ENCODE measurements at regions not wholly inside any gene's neighbourhood (a gene's known extent, or its start where the extent isn't known, plus 50 kb on each side); places are given as distances from the start of the nearest gene placed in this dataset.
"Not testable (repeated sequence)": the region's sequence is repeated elsewhere in the genome, so short reads cannot be mapped to it uniquely, and the experiment has no call there.

DNA sequence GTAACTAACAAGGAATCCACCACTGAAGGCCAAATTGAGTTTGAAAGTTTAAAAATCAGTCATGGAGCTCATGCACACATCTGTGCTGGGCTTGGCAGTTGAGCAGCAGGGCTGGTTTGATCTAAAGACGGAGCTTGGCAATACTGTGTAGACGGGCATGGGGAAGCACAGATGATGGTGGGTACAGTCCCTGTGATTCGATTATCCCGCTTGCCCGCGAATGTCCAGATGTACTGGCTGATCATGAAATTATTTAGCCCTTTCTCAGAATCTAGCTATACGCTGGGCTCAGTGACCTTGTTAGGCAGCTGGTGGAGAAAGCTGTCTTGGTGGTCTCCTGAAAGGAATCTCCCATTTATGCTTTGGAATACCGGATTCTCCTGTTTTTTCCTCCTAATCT is 74.8 kb upstream of the SOX11 start:
- ChIA-PET CTCF (ENCODE audit: partially characterized antibody) (no interaction called here), POLR2A (ENCODE audit: partially characterized antibody) (no interaction called here)
- no peaks in the 10 kb centered on the region for H3K4me1 ChIP-seq (ENCODE audit: insufficient read depth, low read length)
- H3K36me3 ChIP-seq (ENCODE audit: insufficient read depth, low read length), result no peaks in the 10 kb centered on the region
- Mint-ChIP-seq H3K4me3 (no peak overlapping the region), H3K36me3 (no peaks in the 10 kb centered on the region), H3K4me1 (no peaks in the 10 kb centered on the region), H3K9me3 (peaks cover 0 to 12% (median 4%) of the 10 kb centered on the region in 8 donors), H3K27ac (no peak overlapping the region), H3K27me3 (no peaks in the 10 kb centered on the region)
- intact Hi-C loops (cut with micrococcal nuclease), result no loop called here
- H3K27ac ChIP-seq (ENCODE audit: low read depth, low read length), result no peak overlapping the region
- no peak overlapping the region for H3K4me3 ChIP-seq (ENCODE audit: low read length in 2 of 2)
- H3K27me3 ChIP-seq (ENCODE audit: insufficient read depth, low read length), result no peaks in the 10 kb centered on the region
- no peaks in the 10 kb centered on the region for H3K9me3 ChIP-seq (ENCODE audit: control insufficient read depth in 1 of 2, low read length in 2 of 2)
- no peak for DNase-seq

DNA sequence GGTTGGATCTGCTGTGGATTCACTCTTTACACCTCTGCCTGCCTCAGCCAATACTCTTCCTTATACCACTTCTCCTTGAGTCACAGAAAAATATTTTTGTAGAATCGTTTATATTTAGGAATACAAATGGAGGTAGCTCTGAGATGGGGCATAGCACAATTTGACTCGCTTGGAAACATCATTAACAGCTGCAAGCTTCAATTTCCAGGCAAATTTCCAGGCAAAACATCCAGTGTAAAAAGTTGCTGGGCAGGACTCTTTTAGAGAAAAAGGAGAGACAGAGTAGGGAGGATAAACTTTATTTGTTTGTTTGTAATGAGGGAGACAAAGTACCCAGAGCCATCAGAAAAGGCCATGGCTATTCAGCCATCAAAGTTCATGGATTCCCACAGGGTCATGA is 74.4 kb upstream of the SOX11 start:
- intact Hi-C loops (cut with micrococcal nuclease), result no loop called here
- no peak overlapping the region for H3K27ac Mint-ChIP-seq
- POLR2A ChIA-PET (ENCODE audit: partially characterized antibody), result no interaction called here

DNA sequence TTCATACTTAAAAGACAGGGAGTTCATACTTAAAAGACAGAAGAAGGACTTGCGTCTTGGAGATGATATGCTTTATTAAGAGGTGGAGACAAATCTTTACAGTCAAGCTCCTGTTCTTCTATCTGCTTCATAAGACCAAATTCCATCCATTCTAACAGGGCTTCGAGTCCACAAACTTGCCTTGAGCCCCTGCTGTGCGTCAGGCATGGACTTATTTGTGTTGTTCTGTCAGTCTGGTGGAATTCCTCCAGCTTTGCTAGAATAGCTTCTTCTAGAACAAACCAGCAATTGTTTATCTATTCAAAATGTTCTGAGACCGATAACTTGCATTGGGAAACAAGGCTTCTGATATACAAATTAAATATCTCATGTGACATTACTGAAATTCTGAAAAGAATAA is 73.9 kb upstream of the SOX11 start:
- Mint-ChIP-seq H3K27ac (no peak overlapping the region), H3K9me3 (peaks cover 0 to 12% (median 6%) of the 10 kb centered on the region in 8 donors), H3K27me3 (no peaks in the 10 kb centered on the region), H3K36me3 (no peaks in the 10 kb centered on the region), H3K4me3 (no peak overlapping the region), H3K4me1 (no peaks in the 10 kb centered on the region)
- ChIA-PET CTCF (ENCODE audit: partially characterized antibody) (no interaction called here), POLR2A (ENCODE audit: partially characterized antibody) (no interaction called here)
- Histone ChIP-seq H3K9me3 (ENCODE audit: control insufficient read depth in 1 of 2, low read length in 2 of 2) (no peaks in the 10 kb centered on the region), H3K36me3 (ENCODE audit: insufficient read depth, low read length) (no peaks in the 10 kb centered on the region), H3K4me3 (ENCODE audit: low read length in 2 of 2) (no peak overlapping the region), H3K27me3 (ENCODE audit: insufficient read depth, low read length) (no peaks in the 10 kb centered on the region), H3K4me1 (ENCODE audit: insufficient read depth, low read length) (no peaks in the 10 kb centered on the region), H3K27ac (ENCODE audit: low read depth, low read length) (no peak overlapping the region)
- intact Hi-C loops (cut with micrococcal nuclease), result no loop called here
- DNase-seq, result no peak

More for the DNA sequence above, 74.4 kb upstream of the SOX11 start:
- CTCF ChIA-PET (ENCODE audit: partially characterized antibody), result no interaction called here
- H3K4me3 ChIP-seq (ENCODE audit: low read length in 2 of 2), result no peak overlapping the region
- H3K27ac ChIP-seq (ENCODE audit: low read depth, low read length), result no peak overlapping the region
- Mint-ChIP-seq H3K36me3 (no peaks in the 10 kb centered on the region), H3K27me3 (no peaks in the 10 kb centered on the region), H3K4me3 (no peak overlapping the region), H3K9me3 (peaks cover 0 to 12% (median 6%) of the 10 kb centered on the region in 8 donors), H3K4me1 (no peaks in the 10 kb centered on the region)
- no peaks in the 10 kb centered on the region for H3K4me1 ChIP-seq (ENCODE audit: insufficient read depth, low read length)
- DNase-seq, result no peak
- H3K27me3 ChIP-seq (ENCODE audit: insufficient read depth, low read length), result no peaks in the 10 kb centered on the region
- H3K36me3 ChIP-seq (ENCODE audit: insufficient read depth, low read length), result no peaks in the 10 kb centered on the region
- H3K9me3 ChIP-seq (ENCODE audit: control insufficient read depth in 1 of 2, low read length in 2 of 2), result no peaks in the 10 kb centered on the region

DNA sequence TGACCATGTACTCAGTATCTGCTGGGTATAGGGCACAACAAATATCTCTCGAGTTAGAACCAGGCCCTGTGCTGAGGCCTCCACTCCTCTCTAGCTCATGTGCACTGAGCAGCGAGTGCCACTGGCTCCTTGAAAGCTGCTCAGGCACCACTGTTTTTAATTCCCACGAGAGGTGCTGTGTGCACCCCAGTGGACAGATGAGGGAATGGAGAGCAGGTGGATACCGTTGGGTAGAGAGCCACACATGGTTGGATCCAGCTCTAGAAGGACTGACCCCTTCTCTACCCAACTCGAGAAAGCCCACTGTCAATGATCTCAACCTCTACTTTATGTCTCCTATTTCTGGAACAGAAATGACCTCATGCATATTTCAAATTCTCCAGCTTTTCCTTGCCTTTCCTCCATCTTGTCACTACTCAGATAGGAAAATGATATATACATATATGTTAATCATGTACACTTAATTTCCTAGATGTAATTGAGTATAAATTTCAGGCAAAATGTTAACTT is 66.6 kb upstream of the SOX11 start:
- H3K4me1 ChIP-seq (ENCODE audit: insufficient read depth, low read length); DNase-seq; H3K27me3 Mint-ChIP-seq; H3K4me3 Mint-ChIP-seq; H3K27ac Mint-ChIP-seq; H3K9me3 Mint-ChIP-seq; H3K9me3 ChIP-seq (ENCODE audit: control insufficient read depth in 1 of 2, low read length in 2 of 2); H3K27ac ChIP-seq (ENCODE audit: low read depth, low read length); H3K36me3 ChIP-seq (ENCODE audit: insufficient read depth, low read length); H3K27me3 ChIP-seq (ENCODE audit: insufficient read depth, low read length); H3K4me1 Mint-ChIP-seq; H3K4me3 ChIP-seq (ENCODE audit: low read length in 2 of 2); CTCF ChIA-PET (ENCODE audit: partially characterized antibody); POLR2A ChIA-PET (ENCODE audit: partially characterized antibody); H3K36me3 Mint-ChIP-seq; intact Hi-C loops (cut with micrococcal nuclease): not testable (repeated sequence)

DNA sequence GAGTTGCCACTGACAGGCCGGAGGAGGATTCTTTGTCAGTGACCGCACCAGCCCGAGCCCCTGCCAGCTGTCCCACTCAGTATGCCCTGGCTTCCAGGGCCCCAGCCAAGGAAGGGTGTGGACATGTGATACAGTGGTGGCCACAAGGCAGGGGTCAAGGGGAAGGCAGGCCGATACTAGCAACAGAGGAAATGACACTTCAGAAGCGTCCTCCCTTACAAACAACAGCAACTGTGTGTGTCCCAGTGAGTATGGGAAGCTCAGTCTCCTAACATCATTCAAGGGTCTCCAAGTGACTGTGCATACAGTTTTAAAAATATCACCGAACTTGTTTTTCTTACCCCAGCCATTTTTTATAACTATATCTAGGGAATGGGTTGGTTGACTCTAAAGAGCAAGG is 63.7 kb upstream of the SOX11 start:
- intact Hi-C loops (cut with micrococcal nuclease); H3K9me3 Mint-ChIP-seq; H3K27me3 Mint-ChIP-seq; CTCF ChIA-PET (ENCODE audit: partially characterized antibody); H3K4me3 Mint-ChIP-seq; H3K4me3 ChIP-seq (ENCODE audit: low read length in 2 of 2); H3K36me3 Mint-ChIP-seq; H3K9me3 ChIP-seq (ENCODE audit: control insufficient read depth in 1 of 2, low read length in 2 of 2); H3K36me3 ChIP-seq (ENCODE audit: insufficient read depth, low read length); H3K4me1 ChIP-seq (ENCODE audit: insufficient read depth, low read length); H3K27me3 ChIP-seq (ENCODE audit: insufficient read depth, low read length); POLR2A ChIA-PET (ENCODE audit: partially characterized antibody); H3K27ac Mint-ChIP-seq; H3K27ac ChIP-seq (ENCODE audit: low read depth, low read length); H3K4me1 Mint-ChIP-seq; DNase-seq: not testable (repeated sequence)

DNA sequence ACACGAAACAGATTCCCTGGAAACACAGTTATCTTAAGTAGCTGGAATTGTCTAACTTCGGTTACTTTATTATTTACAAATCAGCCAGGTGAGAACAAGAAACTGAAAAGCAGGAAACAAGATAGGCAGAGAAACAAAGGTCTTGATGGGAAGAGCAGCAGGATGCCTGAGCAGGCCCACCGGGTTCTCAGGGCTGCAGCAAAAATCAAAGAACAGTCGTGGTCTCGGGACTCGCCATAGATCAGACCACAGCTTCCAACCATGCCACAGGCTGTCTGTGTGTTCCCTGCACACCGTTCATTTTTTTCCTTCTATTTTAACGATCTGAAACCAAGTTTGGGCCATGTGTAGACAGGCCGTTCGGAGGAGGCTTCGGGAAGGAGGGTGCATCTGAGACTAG is 62.7 kb upstream of the SOX11 start:
- CTCF ChIA-PET (ENCODE audit: partially characterized antibody); H3K4me3 ChIP-seq (ENCODE audit: low read length in 2 of 2); H3K27ac ChIP-seq (ENCODE audit: low read depth, low read length); H3K9me3 Mint-ChIP-seq; intact Hi-C loops (cut with micrococcal nuclease); DNase-seq; H3K27ac Mint-ChIP-seq; H3K4me1 ChIP-seq (ENCODE audit: insufficient read depth, low read length); H3K27me3 Mint-ChIP-seq; POLR2A ChIA-PET (ENCODE audit: partially characterized antibody); H3K36me3 ChIP-seq (ENCODE audit: insufficient read depth, low read length); H3K4me1 Mint-ChIP-seq; H3K9me3 ChIP-seq (ENCODE audit: control insufficient read depth in 1 of 2, low read length in 2 of 2); H3K36me3 Mint-ChIP-seq; H3K4me3 Mint-ChIP-seq; H3K27me3 ChIP-seq (ENCODE audit: insufficient read depth, low read length): not testable (repeated sequence)

DNA sequence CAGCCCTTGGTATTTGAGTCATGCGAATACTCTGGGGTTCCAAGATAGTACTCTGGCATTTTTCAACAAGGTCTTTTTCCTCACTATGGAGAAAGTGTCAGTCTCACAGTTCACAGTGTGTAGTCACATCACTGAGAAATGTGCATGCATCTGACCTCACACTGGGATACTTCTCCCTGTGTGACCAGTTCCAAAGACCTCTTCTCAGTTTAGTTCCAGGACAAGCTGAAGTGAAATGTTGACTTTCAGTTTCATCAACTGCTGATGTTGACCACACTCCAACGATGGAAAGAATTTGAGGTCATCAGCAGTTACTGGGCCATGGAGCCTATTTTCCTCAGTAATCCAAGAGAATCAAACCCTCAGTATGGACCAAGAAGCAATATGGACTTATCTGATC is 55.1 kb upstream of the SOX11 start:
- not testable (repeated sequence) for DNase-seq

More for the DNA sequence above, 55.1 kb upstream of the SOX11 start:
- H3K36me3 Mint-ChIP-seq; H3K36me3 ChIP-seq (ENCODE audit: insufficient read depth, low read length); H3K4me3 Mint-ChIP-seq; H3K4me1 ChIP-seq (ENCODE audit: insufficient read depth, low read length); CTCF ChIA-PET (ENCODE audit: partially characterized antibody); H3K9me3 ChIP-seq (ENCODE audit: control insufficient read depth in 1 of 2, low read length in 2 of 2); H3K27ac Mint-ChIP-seq; H3K9me3 Mint-ChIP-seq; H3K27me3 Mint-ChIP-seq; H3K4me3 ChIP-seq (ENCODE audit: low read length in 2 of 2); intact Hi-C loops (cut with micrococcal nuclease); H3K4me1 Mint-ChIP-seq; POLR2A ChIA-PET (ENCODE audit: partially characterized antibody); H3K27ac ChIP-seq (ENCODE audit: low read depth, low read length); H3K27me3 ChIP-seq (ENCODE audit: insufficient read depth, low read length): not testable (repeated sequence)

Data from CD4-positive, alpha-beta memory T cell (primary cell).